NCI-H748 (cell line): ENCODE measurements at regions not wholly inside any gene's neighbourhood (a gene's known extent, or its start where the extent isn't known, plus 50 kb on each side); places are given as distances from the start of the nearest gene placed in this dataset.

Experiments
- DNase-seq: peaks from one replicate; lab custom pipeline; 2025; ENCODE audit not compliant: unreplicated experiment; lab: John Stamatoyannopoulos, UW

DNA sequence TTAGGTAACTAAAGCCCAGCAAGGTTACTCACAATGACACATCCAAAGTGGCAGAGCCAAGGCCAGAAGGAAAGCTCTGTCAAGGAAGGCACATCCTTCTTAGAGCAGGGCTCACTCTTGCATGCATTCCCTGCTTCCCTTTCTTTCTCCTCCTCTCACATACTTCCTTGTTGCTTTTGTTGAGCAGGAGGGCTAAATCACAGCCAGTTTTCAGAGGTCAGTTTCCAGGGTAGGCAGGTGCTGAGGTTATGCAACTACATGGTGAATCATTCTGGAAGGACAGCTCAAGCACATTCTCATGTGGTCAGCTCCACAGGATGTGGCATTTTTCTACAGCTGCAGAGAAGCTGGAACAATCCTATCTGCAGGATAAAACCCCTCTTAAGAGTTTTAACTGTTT lies 275.6 kb downstream of the ZNF621 start:
- no peak for DNase-seq

DNA sequence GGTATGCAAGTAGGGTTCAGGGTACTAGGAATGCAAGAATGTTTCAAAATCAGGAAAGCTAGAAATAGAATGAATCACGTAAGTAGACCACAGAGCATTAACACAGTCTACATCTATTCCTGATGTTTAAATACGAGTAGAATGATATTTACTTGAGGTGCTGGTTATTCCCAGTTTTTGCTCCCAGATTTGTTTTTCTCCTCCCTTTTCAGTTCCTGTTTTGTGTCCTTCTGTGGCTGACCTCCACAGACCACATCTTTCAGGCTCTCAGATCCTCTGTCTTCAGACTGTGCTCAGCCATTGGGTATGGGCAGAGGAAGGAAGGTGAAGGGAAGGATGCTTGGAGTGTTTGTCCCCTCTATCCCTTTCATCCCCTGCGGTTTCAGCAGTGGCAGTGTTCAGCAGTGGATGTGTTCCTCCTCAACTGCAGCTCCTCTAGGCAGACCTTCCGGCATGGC lies 276.6 kb downstream of the ZNF621 start:
- DNase-seq = no peak

DNA sequence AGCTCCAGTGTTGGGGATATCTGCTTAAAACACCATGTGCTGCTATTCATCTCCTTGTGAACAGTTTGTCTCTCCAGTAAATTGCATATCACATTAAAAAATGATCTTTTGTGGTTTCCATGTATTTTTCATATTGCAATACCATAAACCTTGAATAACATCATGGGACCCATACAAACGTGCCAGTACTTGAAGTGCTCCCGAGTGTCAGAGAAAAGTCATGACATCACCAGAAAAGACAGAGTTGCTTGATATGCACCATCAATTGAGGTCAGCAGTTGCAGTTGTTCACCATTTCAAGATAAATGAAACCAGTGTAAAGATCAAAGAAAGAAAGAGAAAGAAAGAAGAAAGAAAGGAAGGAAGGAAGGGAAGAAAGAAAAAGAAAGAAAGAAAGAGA lies 278.6 kb downstream of the ZNF621 start:
- DNase-seq = no peak

DNA sequence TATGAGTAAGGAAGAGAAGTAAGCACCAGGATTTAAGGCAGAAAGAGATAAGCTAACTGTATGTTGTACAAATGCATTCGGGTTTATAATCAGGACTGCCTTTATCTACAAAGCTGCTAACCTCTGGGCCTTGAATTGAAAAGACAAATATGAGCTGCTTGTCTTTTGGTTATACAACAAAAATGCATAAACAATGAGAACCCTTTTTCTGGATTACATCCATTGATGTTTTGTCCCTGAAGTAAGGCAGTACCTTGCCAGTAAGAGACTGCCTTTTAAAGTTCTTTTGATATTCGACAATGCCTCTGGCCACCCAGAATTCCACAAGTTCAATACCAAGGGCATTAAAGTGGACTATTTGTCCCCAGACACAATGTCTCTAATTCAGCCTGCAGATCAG lies 280.7 kb downstream of the ZNF621 start:
- no peak for DNase-seq

DNA sequence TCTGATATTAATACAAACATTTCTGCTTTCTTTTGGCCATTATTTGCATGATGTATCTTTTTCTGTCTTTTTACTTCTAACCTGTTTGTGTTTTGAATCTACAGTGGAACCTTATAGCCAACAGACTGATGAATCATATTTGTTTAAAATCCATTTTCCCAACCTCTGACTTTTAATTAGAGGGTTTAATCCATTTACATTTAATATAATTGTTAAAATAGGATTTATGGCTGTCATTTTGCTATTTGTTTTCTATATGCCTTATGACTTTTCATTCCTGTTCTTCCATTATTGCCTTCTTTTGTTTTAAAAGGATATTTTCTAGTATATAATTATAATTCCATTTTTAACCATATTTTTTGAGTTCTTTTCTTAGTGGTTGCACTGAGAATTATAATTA lies 286.1 kb downstream of the ZNF621 start:
- no peak for DNase-seq

DNA sequence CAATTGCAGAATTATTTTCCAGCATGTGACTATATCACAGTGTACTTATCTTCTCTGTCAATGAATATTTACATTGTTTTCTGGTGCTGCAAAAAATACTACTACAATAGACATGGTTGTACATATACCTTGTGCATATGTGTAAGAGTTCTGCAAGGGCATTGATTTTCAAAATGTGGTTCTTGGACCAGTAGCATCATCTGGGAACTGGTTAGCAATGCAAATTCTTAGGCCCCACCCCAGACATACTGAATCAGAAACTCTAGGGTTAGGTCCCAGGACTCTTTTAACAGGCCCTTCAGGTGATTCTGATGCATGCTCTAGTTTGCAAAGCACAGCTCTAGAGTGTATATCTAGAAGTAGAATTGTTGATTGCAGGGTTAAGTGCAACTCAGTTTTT lies 292.3 kb downstream of the ZNF621 start:
- DNase-seq = no peak

DNA sequence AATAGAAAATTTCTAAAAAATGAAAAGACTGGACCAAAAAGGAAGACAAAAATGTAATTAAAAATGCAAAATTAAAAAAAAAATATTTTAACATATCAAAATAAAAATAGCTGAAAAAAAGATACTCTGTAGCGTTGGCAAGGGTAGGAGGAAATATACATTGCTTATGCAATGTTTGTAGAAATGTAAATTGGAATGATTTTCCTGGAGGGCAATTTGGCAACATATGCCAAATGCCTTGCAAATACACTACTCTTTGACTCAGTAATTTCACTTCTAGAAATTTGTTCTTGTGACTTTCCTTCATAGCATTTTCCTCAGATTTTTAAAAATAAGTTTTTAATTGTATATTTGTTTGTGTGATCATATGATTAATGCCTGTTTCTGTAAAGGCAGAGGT lies 296.6 kb downstream of the ZNF621 start:
- DNase-seq = no peak

DNA sequence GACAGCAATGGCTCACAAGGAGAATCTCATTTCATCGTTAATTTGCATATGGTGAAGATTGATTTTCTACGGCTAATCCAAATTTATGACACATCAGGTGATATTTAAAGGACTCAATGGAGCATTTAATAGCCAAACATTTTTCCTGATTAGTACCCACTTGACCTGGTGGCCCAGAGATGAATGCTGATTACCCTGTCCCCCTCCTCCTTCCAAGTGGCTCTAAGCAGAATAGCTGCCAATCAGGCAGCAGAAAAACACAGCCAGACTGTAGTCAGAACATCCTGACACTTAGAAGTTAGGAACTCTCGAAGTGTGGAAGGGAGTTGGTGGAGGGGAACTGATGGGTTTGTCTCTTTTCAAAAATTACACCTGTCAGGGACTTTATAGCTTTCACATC lies 302.5 kb downstream of the ZNF621 start:
- DNase-seq = peak; percentile 54

DNA sequence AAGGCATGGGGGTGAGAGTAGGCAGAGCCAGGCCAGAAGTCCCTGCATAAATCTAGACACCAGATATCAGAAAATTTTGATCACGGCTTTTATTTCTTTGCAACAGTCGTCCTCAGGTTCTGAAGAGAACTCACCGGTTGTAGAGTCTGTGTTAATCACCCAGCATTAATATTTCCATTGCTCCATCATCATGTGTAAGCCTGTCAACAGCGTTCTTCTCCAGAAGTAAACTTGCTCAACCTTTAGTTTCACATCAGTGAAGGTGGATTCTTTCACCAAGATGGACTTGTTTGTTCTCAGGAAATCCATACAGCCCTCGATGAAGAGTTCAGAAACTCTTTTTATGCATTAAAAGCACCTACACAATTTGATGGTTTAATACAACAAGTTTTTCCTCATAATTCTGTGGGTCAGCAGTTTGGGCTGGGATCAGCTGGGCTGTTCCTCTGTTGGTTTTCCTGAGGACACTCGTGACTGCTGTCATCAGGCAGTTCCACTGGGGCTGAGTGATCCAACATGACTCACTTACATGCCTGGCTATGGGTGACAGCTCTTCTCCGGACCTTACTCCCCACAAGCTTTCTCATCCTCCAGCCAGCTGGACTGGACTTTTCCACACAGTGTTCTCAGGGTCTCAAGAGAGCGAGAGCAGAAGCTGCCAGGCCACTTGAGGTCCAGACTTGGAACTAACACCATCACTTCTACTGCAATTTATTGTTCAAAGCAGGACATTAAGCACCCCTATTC lies 303.4 kb downstream of the ZNF621 start:
- DNase-seq = no peak

DNA sequence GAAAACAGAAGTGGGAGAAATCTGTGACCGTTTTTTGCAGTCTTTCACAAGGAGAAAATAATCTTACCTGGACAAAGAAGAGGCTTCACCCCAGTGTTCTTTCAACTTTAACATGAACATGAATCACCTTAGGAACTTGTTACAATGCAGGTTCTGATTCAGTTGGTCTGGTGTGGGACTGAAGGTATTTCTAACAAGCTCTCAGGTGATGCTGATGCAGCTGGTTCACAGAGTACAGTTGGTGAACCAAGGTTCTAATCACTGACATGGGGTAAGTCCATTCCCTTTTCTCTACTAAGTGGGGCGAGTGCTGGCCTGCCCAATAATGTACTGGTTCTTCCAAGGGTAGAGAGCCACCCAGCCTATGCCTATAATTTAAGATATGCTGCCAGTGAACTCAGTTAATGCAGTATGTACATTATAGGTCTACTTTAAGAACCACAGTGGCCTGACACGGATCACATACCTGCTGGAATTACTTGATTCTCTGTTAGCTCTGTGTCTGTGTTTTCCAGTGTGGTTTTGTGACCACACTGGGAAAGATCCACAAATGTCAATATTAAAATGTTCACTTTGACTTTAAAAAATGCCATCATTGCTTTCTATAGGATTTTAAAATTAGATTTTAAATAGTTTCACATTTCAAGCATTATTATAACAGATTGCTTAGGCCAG lies 304.1 kb downstream of the ZNF621 start:
- DNase-seq = no peak

DNA sequence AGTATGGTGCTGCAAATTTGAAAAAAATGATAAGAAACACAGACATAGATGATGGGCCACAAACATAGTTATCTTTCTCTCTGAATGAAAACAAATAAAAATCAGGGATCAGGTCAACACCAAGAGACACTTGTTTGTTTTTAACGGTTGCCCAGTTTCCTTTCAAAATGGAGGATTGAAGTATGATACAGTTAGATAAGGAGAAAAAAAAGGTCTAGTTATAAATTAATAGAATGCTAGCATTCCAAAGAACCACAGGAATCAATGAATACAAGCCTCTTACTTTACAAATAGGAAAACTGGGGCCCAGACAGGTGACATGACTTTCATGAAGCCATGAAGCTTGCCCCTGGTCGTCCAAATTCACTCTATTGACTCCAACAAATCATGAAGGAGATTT lies 305.1 kb downstream of the ZNF621 start:
- DNase-seq = no peak

DNA sequence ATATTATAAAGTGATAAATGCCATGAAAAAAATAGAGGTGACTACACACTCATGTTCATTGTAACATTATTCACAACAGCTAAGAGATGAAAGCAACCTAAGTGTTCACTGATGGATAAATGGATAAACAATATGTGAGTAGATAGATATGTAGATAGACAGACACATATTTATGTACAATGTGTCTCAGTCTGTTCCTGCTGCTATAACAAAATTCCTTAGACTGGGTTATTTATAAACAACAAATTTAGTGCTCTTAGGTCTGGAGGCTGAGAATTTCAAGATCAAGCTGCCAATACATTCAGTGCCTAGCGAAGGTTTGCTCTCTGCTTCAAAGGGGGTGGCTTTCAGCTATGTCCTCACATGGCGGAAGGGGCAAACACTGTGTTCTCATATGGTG lies 312.5 kb downstream of the ZNF621 start:
- no peak for DNase-seq

DNA sequence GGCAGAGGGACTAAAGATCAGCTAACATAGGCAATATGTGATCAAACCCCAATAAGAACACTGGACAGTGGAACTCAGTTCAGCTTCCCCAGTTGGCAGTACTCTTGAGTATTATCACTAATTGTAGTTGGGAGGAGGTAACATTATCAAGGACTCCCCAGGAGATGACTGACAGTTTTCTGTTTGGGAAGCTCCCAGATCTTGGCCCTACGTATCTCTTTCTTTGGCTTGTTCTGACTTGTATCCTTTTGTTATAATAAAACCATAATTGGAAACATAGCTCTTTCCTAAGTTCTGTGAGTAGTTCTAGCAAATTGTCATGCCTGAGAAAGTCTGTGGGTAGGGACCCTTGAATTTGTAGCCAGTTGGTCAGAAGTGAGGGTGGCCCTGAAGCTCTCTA lies 316.4 kb downstream of the ZNF621 start:
- no peak for DNase-seq

DNA sequence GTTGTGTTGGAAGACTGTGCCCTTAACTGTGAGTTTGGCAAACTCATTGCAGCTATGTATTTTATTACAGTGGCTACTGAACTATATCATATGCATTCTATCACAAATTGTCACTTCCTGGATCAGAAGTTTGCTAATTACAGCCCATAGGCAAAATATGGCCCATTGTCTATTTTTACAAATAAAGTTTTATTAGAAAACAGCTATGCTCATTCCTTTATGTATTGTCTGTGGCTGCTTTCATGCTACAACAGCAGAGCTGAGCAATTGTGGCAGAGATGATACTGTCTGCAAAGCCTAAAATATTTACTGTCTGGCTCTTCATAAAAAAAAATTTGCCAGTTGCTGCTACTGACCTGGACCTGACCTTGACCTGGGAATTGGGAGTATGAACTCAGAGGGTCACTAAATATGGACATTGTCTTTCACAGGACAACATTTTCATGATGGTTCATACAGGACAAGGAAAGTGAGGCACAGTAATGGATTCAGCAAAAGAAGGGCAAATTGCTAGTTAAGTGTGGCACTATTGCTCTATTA lies 316.9 kb downstream of the ZNF621 start:
- no peak for DNase-seq

DNA sequence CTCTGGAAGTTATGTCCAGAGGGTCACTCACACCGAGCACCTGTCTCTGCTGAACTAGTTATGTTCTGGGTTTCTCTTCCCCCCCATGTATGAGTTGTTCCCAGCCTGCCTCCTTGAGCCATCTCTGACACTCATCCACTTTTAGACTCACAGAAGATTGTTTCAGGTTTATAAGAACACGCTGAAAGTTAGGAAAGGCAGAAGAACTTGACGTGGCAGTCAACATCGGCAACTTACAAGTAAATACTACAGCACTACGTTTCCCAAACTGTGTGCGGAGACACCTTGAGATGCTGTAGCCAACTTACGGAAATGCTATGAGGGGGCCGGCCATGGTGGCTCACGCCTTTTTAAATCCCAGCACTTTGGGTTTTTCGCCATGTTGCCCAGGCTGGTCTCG lies 318.0 kb downstream of the ZNF621 start:
- DNase-seq = no peak

DNA sequence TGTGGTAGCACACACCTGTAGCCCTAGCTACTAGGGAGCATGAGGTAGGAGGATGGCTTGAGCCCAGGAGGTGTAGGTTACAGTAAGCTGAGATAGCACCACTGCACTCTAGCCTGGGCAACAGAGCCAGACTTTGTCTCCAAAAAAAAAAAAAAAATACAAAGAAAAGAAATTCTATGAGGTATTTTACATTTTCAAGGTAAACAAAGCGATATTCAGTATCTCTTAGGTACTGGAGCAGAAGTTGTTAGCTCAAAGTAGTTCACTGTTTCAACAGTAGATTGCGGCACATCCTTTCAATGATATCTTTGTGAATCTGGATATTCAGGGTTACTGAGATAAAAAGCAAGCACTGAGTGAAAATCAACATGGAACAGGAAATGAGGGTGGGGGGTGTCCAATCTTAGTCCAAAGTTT lies 318.5 kb downstream of the ZNF621 start:
- DNase-seq = no peak

DNA sequence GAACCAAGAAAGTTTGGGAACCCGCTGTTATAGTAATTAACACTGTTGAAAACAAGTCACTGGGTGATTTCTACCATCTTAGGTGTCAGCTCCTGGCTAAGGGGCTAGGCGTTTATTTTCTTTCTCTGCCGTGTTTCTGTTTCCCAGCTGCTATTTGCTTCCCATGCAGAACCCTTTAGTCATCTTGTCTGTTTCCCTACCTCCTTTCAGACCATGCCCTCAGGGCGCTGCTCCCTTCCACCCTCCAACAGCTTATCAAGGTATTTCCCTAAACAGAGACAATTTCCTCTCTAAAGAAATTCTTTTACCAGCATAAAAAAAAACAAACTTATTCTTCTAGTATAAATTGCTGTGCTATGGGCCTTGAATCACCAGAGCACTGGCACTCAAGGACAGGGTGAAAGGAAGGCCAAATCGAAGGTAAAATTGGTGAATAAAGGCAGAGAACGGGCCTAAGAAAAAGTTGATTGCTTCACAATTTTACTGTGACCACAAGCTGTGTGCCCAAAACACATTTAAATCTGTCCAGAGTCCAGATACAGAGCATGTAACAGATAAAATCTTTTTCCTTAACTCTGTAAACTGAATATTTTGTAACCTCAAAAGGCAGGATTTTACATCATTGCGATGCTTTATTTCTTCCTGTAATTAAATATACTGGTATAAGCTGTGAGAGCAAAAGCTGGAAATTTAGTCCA lies 319.2 kb downstream of the ZNF621 start:
- no peak for DNase-seq

DNA sequence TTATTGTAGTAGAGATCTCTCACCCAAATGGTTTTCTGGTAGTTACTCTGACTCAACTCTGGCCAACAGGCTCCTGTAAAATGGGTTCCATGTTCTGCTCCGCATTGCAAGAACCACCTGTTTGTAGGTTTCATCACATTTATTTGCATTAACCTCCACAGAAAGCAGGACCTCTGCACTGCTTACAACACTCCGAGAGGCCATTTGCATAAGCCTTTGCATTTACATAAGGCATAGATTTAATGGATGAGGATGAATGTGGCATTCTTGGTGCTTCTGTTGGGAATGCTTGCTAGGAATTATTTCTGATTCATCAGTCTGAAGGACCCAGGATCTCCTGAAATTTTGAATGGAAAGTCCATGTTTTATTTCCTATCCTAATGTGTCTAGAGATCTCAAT lies 320.1 kb downstream of the ZNF621 start:
- no peak for DNase-seq

DNA sequence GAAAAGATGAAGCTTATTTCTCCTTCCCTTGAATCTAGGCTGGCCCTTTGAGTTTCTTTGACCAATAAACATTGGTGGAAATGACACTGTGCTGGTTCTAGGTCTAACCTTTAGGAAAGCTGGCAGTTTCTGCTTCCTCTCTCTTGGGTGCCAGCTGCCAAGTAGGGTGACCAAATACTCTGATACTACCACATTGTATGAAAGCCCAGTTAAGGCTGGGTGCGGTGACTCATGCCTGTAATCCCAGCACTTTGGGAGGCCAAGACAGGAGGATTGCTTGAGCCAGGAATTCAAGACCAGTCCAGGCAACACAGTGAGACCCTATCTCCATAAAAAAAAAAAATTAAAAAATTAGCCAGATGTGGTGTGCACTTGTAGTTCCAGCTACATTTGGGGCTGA lies 320.7 kb downstream of the ZNF621 start:
- no peak for DNase-seq

DNA sequence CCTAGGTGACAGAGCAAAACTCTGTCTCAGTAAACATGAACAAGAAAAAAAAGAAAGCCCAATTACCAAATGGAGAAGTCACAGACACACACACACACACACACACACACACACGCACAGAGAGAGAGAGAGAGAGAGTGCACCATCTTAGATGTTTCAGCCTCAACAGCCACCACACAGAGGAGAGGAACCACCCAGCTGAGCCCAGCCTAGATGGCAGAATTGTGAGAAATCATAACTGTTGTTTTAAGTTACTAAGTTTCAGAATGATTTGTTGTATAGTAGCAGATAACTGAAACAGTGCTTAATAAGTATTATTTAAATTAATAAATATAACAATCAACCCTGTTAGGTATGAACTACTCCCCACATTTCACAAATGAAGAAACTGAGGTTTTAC lies 321.2 kb downstream of the ZNF621 start:
- no peak for DNase-seq

DNA sequence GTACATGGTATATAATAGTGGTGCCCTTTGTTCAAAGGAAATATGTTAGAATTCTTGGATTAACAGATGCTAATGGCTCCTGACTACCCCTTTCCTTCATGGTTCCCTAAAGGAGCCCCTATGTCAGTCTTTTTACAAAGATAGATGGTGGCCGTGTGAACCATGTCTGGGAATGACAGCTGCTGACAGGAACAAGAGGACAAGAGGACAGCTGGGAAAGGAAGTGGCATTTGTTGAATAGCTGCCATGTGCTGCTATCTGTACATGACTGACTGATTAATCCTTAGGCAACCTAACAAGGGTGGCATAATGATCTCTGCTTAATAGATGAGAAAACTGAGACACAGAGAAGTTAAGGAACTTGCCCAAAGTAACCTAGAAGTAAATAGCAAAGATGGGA lies 321.7 kb downstream of the ZNF621 start:
- DNase-seq = no peak

DNA sequence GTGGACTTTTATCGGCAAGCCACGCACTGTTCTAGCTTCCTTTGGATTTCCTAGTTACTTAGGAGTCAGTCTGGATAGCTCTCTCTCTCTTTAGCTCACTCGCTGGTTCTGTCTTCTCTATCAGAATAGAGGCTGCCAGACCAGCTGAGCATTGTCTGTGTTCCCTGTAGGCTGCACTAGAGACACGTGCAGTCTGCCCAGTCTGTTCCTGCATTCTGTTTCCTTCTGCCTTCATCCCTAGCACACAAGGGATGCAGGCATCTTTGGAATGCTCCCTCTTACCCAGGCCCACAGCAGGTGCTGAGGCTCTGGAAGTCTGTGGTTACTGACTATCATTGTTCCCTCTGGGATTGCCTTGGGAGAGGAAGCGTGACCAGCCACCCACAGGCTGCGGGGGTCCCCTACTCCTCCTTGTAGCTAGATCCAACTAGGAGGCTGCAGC lies 322.8 kb downstream of the ZNF621 start:
- no peak for DNase-seq
